Muscle of back (tissue), 3 donors: ENCODE measurements at regions not wholly inside any gene's neighbourhood (a gene's known extent, or its start where the extent isn't known, plus 50 kb on each side); places are given as distances from the start of the nearest gene placed in this dataset.

Experiments used
- DNase-seq, 3 donors: peaks; one replicate each; pipeline versions ENCODE4 v3.0.0 to v3.0.0-alpha.2; 2013

GRCh38 chr3:106745344-106746168, 631.7 kb upstream of the CCDC54 start:
- DNase-seq = peak in 2 of 3 donors; percentile 3 to 15

GRCh38 chr3:106746286-106746685, 631.0 kb upstream of the CCDC54 start:
- DNase-seq = no peak

GRCh38 chr3:106748472-106749262, 628.6 kb upstream of the CCDC54 start:
- no peak for DNase-seq

- DNase-seq = no peak
Observed at GRCh38 chr3:106750092-106750491, 627.1 kb upstream of the CCDC54 start.

DNA sequence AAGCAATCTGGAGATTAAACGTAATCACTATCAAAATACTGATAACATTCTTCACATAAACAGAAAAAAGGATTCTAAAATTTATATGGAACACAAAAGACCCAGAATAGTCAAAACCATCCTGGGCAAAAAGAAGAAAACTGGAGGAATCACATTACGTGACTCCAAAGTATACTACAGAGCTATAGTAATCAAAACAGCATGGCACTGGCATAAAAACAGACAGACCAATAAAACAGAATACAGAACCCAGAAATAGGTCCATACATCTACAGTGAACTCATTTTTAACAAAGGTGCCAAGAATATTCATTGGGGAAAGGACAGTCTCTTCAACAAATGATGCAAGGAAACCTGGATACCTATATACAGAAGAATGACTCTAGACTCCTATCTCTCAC, 621.9 kb upstream of the CCDC54 start:
- no peak for DNase-seq

- no peak for DNase-seq
Observed at GRCh38 chr3:106756901-106757300, 620.3 kb upstream of the CCDC54 start.

GRCh38 chr3:106758459-106758858, 618.8 kb upstream of the CCDC54 start:
- DNase-seq = no peak

DNA sequence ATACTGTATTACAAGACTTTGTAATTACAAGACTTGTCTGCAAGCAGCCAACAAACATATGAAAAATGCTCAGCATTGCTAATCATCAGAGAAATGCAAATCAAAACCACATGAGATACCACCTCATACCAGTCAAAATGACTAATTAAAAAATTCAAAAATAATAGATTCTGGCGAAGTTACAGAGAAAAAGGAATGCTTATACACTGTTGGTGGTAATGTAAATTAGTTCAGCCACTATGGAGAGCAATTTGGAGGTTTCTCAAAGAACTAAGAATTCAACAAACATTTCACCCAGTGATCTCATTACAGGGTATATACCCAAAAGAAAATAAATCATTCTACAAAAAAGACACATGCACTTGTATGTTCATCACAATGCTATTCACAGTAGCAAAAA, 617.5 kb upstream of the CCDC54 start:
- DNase-seq = peak in 1 of 3 donors; percentile 55

- no peak for DNase-seq
Observed at GRCh38 chr3:106765342-106765741, 611.9 kb upstream of the CCDC54 start.

- DNase-seq = no peak
Observed at GRCh38 chr3:106768941-106769480, 608.2 kb upstream of the CCDC54 start.

GRCh38 chr3:106773795-106774194, 603.4 kb upstream of the CCDC54 start:
- no peak for DNase-seq

- DNase-seq = peak; percentile 30 to 72 (median 35)
Observed at GRCh38 chr3:106783231-106783630, 594.0 kb upstream of the CCDC54 start.

- no peak for DNase-seq
Observed at GRCh38 chr3:106789276-106789675, 588.0 kb upstream of the CCDC54 start.

- no peak for DNase-seq
Observed at GRCh38 chr3:106792716-106793115, 584.5 kb upstream of the CCDC54 start.

GRCh38 chr3:106794442-106794841, 582.8 kb upstream of the CCDC54 start:
- no peak for DNase-seq

- no peak for DNase-seq
Observed at GRCh38 chr3:106795553-106795952, 581.7 kb upstream of the CCDC54 start.

- DNase-seq = no peak
Observed at GRCh38 chr3:106797461-106797860, 579.8 kb upstream of the CCDC54 start.

DNA sequence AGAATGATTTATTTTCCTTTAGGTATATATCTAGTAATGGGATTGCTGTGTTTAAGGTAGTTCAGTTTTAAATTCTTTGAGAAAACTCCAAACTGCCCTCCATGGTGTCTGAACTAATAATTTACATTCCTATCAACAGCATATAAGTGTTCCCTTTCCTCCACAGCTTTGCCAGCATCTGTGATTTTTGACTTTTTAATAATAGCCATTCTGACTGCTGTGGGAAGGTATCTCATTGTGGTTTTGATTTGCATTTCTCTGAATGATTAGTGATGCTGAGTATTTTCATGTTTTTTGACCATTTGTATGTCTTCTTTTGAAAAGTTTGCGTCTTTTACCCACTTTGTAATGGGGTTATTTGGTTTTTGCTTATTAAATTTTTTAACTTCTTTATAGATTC, 571.6 kb upstream of the CCDC54 start:
- no peak for DNase-seq

DNA sequence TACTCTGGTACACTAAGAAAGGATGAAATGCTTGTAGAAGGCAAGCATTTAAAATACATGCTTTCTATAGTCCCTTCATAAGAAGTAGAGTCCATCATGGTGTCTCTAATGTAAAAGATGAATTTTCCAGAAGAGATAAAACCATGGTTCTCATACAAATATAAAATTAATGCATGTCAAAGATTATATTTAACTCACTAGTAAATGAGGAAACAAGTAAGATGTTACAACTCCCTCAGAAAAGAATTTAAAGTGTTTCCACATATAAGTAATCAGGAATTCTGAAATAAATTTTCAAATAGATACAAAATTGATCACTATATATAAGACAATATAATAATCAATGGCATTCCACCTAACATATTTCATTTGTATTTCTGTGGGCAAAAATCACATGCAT, 570.3 kb upstream of the CCDC54 start:
- DNase-seq = no peak

DNA sequence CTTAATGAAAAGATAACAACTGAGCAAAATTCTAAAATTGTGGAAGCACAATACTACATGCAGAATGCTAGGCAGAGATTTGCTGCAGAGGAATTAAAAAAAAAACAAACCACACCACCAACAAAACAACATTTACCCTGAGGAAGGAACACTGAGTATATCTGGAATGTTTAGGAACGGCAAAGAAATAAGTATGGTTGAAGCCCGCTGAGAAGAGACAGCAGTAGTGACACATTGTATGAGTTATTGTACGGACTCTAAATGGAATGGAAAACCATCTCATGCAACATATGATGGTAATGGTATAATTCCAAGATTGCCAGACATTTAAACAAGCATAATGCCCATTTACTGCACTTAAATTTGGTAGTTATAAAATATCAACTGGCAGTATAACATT, 568.2 kb upstream of the CCDC54 start:
- no peak for DNase-seq

DNA sequence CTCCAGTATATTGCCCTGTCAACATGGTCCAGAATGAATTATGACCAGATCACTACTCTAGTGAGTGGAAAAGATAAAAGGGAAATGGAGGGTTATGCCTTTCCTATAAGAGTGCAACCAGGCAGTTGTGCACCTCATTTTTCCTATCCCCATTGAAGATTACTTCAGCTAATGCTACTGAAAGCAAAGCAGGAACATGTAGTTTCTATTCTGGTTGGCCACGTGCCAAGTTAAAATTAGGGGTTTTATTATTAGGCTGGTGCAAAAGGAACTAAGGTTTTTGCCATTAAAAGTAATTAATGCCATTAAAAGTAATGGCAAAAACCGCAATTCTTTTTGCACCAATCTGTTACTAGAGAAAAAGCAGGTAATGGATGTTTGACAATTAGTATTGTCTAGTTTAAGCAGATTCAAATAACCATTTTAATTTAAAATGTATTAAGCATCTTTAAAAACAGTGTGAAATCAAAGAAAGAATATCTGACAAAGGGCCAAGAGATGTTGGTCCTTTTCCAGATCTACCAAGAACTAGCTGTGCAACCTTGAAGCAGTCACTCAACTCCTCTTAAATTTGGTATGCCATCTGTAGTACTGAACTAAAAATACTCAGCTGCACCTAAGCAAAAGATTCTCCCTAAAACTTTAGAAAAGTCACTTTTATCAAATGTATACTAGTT, 567.5 kb upstream of the CCDC54 start:
- DNase-seq = peak in 1 of 3 donors; percentile 56

DNA sequence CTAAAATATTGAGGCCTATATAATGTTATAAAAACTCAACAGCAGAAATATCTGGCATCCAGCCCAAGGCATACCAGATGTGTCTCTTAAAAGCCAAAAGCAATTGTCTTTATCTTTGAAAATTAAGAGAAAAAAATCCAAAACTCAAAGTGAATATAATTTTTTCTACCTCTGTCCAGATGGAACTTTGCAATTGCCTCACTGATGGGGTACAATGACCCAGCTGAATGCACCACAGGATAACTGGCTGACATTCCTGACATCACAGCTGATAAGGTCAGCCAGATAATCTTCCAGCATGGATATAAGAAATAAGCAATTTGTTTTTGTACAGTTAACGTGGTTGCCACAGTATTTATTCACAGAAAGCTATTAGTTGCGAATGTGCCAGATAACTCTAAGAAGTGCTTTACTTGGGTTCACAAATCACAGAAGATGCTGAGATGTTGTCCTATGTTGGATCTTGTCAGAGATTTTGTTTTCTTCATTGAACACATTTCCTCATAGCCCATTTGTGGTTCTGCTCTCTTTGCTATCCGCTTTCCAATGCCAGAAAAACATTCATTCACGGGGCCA, 566.9 kb upstream of the CCDC54 start:
- peak in 2 of 3 donors; percentile 63 to 87 for DNase-seq
